D721Med (cell line): ENCODE measurements at regions not wholly inside any gene's neighbourhood (a gene's known extent, or its start where the extent isn't known, plus 50 kb on each side); places are given as distances from the start of the nearest gene placed in this dataset.

Source experiments
- DNase-seq: peaks from one replicate; pipeline ENCODE4 v3.0.0; 2011; ENCODE audit warnings: low spot score; ENCODE audit not compliant: insufficient read length
- FAIRE-seq: peaks from 2 replicates; lab custom pipeline; 2011; peaks lifted over from hg19 to GRCh38; lab: Jason Lieb, UNC
- CTCF ChIP-seq: IDR thresholded peaks from 2 replicates; pipeline ENCODE4 v1.5.1; 2012; ENCODE audit warnings: mild to moderate bottlenecking, control low read depth; ENCODE audit not compliant: insufficient read depth; ENCODE audit errors: missing control alignments

DNA sequence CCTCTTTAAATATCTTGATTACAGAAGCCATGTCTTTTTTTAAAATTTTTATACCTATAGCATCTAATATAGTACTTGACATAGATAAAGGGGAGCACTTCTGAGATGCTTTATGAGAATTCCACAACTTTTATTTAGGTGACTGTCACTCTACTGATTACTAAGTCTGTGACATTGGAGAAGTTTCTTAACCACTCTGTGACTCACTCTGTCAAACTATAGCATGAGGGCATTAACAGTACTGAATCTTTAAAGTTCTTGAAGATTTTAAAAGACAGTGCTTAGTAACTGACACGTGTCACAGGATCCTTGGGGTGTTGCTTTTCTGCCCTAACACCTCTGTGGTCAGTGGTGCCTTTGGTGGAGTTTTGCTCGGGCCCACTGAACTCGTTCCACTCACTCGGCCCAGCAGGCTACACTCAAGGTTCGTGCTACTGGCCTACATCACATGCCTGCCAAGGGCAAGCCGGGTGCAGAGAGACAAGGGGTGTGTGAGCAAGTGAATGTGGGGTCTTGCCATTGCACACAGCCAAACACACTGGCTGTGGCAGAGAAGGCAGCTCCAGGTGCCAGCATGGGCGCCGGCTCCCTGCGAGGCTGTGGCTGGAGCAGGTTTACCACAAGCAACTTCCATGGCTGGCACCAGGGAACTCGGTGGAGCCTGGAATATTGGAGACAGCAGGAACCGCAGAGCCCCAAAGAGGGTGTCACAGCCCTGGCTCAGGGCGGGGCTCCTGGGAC, 734.0 kb upstream of the CDH7 start:
- no peak for TF ChIP-seq CTCF
- FAIRE-seq = no peak
- DNase-seq = no peak

DNA sequence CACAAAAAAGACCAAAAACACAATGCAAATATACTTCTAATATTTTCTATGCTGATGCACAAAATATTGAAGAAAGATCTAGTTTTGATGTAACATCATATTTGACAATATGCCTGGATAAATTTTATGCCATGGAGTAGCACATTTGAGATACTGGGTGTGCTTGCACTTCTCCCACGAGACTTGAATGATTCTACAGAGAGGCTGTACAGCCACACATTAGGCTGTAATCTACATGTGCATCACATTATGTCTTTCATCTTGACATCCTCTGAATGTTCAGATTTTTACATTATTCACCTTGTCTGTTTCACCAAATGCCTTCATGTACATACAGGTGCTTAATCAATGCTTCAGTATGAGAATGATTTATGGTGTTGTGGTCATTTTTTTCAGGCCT, 756.4 kb upstream of the CDH7 start:
- DNase-seq (no peak), FAIRE-seq (no peak)
- no peak for TF ChIP-seq CTCF

DNA sequence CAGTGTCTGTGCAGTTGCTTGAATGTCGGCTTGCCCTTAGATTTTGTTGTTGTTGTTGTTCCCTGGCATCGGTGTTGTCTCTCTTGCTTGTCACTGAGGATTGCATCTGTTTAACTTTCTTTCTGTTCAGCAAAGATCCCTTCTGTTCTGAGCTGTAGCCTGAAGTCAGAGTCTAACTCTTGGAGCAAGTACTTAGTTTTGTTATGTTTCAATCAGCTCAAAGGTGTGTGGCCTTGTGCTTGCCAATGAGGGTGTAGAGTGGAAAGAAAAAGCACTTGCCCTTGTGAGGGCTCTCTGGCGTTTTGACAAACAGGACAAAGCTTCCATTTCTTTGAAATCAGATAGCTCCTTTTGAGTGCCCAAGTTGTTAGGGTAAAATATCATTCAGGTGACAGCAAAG, 757.1 kb upstream of the CDH7 start:
- no peak for TF ChIP-seq CTCF
- DNase-seq (no peak), FAIRE-seq (no peak)

DNA sequence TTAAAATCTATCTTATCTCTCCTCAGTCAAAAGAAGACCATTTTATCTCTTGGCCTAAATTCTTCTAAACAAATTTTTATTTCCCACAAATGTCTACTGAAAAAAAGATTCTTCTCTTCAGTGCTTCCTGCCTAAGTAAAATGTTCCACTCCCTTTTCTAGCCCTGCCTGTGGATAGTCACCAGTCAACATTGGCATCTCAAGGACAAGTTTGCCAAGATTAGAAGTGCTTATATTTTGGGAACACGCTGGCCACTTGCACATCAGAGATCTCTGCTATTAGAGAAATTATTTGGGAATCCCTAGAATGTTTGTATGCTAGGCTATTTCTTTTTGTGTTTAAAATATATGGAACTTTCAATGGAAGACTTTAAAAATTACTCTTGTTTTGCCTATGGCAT, 758.2 kb upstream of the CDH7 start:
- no peak for FAIRE-seq
- DNase-seq = no peak
- no peak for TF ChIP-seq CTCF

GRCh38 chr18:64991102-64991501, 759.7 kb upstream of the CDH7 start:
- no peak for DNase-seq
- TF ChIP-seq CTCF = no peak
- no peak for FAIRE-seq

GRCh38 chr18:64986906-64987495, 763.8 kb upstream of the CDH7 start:
- FAIRE-seq (no peak), DNase-seq (no peak)

More at GRCh38 chr18:64986906-64987495, 763.8 kb upstream of the CDH7 start:
- no peak for TF ChIP-seq CTCF
